ENCODE measurements at regions not wholly inside any gene's neighbourhood (a gene's known extent, or its start where the extent isn't known, plus 50 kb on each side); places are given as distances from the start of the nearest gene placed in this dataset.

DNA sequence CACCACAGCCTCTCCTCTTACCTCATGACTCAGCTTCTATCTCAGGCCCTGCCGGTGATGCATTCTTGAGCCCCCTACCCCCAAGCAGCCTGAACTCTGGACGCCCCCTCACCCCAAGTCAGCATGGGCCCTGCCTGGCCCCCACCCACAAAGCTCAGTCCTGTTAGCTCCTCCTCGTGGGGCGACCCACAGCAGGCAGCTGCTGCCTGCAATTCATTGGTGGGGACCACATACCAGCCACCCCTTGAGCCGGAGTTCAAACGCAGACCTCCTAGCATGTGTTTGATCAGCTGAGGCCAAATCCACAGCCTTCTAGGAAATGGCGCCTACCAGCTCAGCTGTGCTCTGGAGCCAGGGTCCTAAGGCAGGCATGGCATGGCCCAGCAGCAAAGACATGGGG, 111.8 kb downstream of the EFNB1 start:
- TF ChIP-seq, protein P1, sequence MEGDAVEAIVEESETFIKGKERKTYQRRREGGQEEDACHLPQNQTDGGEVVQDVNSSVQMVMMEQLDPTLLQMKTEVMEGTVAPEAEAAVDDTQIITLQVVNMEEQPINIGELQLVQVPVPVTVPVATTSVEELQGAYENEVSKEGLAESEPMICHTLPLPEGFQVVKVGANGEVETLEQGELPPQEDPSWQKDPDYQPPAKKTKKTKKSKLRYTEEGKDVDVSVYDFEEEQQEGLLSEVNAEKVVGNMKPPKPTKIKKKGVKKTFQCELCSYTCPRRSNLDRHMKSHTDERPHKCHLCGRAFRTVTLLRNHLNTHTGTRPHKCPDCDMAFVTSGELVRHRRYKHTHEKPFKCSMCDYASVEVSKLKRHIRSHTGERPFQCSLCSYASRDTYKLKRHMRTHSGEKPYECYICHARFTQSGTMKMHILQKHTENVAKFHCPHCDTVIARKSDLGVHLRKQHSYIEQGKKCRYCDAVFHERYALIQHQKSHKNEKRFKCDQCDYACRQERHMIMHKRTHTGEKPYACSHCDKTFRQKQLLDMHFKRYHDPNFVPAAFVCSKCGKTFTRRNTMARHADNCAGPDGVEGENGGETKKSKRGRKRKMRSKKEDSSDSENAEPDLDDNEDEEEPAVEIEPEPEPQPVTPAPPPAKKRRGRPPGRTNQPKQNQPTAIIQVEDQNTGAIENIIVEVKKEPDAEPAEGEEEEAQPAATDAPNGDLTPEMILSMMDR (conservative IDR thresholded peaks at IDR 0.05; ENCODE audit: low read depth, low read length) = no peak
- no peak for TF ChIP-seq RFX5 (IDR thresholded peaks at IDR 0.05; ENCODE audit: low read depth, low read length)

Measured in IMR-90 (cell line).